Fibroblast of lung (primary cell): ENCODE measurements at regions not wholly inside any gene's neighbourhood (a gene's known extent, or its start where the extent isn't known, plus 50 kb on each side); places are given as distances from the start of the nearest gene placed in this dataset.

ENCODE experiments used
- CTCF ChIP-seq, 2 donors: IDR thresholded peaks in 1 of 2; conservative IDR thresholded peaks in 1 of 2; 1 replicate in 1 of 2; 2 replicates in 1 of 2; pipeline ENCODE4 v1.5.1; 2011 to 2012; ENCODE audit warnings: low read length in 2 of 2, control low read depth in 1 of 2, inconsistent platforms in 1 of 2, low read depth in 1 of 2, mild to moderate bottlenecking in 1 of 2
- EZH2 ChIP-seq: IDR thresholded peaks from 2 replicates; pipeline ENCODE4 v1.5.1; 2012; ENCODE audit warnings: low read length, control low read depth, mild to moderate bottlenecking; ENCODE audit errors: missing control alignments

GRCh38 chr4:117908306-117909207, 125.7 kb upstream of the NDST3 start:
- TF ChIP-seq CTCF (conservative IDR thresholded peaks at IDR 0.05 in 1 of 2, IDR thresholded peaks at IDR 0.05 in 1 of 2; ENCODE audit: low read depth in 1 of 2, low read length in 2 of 2), result no peak
- TF ChIP-seq EZH2, result no peak
